B cell (primary cell): ENCODE measurements at regions not wholly inside any gene's neighbourhood (a gene's known extent, or its start where the extent isn't known, plus 50 kb on each side); places are given as distances from the start of the nearest gene placed in this dataset.

Experiments
- ATAC-seq: fragments of 200-7000 bp; cut with Tn5 transposase; one replicate; pipeline ENCODE4 v1.10.0; 2021; ENCODE audit warnings: low read depth, mild to moderate bottlenecking, moderate number of reproducible peaks, moderate library complexity
- CTCF ChIA-PET: fragments of 350-600 bp; sonication (Branson Sonifier 250); formaldehyde crosslinking; loops from one replicate; lab custom pipeline; 2021; ENCODE audit warnings: antibody characterized with exemption, inconsistent platforms; lab: Charles Lee
- POLR2A ChIA-PET: fragments of 350-600 bp; sonication (Branson Sonifier 250); formaldehyde crosslinking; loops from one replicate; lab custom pipeline; 2021; ENCODE audit warnings: antibody characterized with exemption; lab: Charles Lee
- DNase-seq: peaks from one replicate; pipeline ENCODE4 v3.0.0; 2013
- H2AFZ ChIP-seq: 2 replicates; pipeline ENCODE4 v1.6.1; 2012; ENCODE audit warnings: mild to moderate bottlenecking, low read depth, low read length; ENCODE audit not compliant: insufficient read depth, poor library complexity, severe bottlenecking
- H3K27ac ChIP-seq, 2 donors: 1 replicate in 1 of 2; 2 replicates in 1 of 2; pipeline ENCODE4 v1.5.1; 2012 to 2013; ENCODE audit warnings: low read length in 2 of 2, mild to moderate bottlenecking in 2 of 2, moderate library complexity in 1 of 2
- H3K27me3 ChIP-seq, 4 experiments: fragments of 200-600 bp in 1 of 4; sonication (generic) in 1 of 4; replicated peaks in 1 of 4; 1 replicate in 2 of 4; 2 replicates in 2 of 4; pipeline versions ENCODE4 v1.6.1 to v1.7.0; 2013 to 2016; ENCODE audit warnings: low read length in 3 of 4, mild to moderate bottlenecking in 2 of 4, mixed read lengths in 1 of 4, moderate library complexity in 1 of 4; ENCODE audit not compliant: insufficient read depth in 4 of 4, control insufficient read depth in 3 of 4; ENCODE audit errors: control extremely low read depth in 1 of 4
- H3K36me3 ChIP-seq, 2 experiments: replicated peaks in 1 of 2; 1 replicate in 1 of 2; 2 replicates in 1 of 2; pipeline versions ENCODE4 v1.6.1 to v1.7.1; 2013; ENCODE audit warnings: low read length in 1 of 2; ENCODE audit not compliant: insufficient read depth in 2 of 2, control insufficient read depth in 1 of 2; ENCODE audit errors: control extremely low read depth in 1 of 2, extremely low read depth in 1 of 2
- H3K4me1 ChIP-seq, 2 donors: fragments of 200-600 bp in 1 of 2; sonication (generic) in 1 of 2; 1 replicate in 1 of 2; 2 replicates in 1 of 2; pipeline versions ENCODE4 v1.5.1 to v1.6.1; 2013 to 2017; ENCODE audit warnings: low read length in 2 of 2; ENCODE audit not compliant: control insufficient read depth in 2 of 2, insufficient read depth in 2 of 2
- H3K4me2 ChIP-seq: replicated peaks from 2 replicates; pipeline ENCODE3; 2012; ENCODE audit warnings: mild to moderate bottlenecking, low read depth, low read length; ENCODE audit not compliant: poor library complexity, severe bottlenecking
- H3K4me3 ChIP-seq, 5 experiments: fragments of 200-600 bp in 1 of 5; sonication (generic) in 1 of 5; 1 replicate in 3 of 5; 2 replicates in 2 of 5; pipeline versions ENCODE4 v1.5.1 to v1.7.0; 2011 to 2016; ENCODE audit warnings: low read length in 4 of 5, mild to moderate bottlenecking in 4 of 5, low read depth in 2 of 5, control low read depth in 1 of 5, moderate library complexity in 1 of 5; ENCODE audit not compliant: insufficient read depth in 1 of 5; ENCODE audit errors: control extremely low read depth in 1 of 5, extremely low read depth in 1 of 5
- H3K79me2 ChIP-seq: fragments of 200-600 bp; sonication (generic); one replicate; pipeline ENCODE4 v1.6.0; 2016; ENCODE audit warnings: low read length; ENCODE audit not compliant: control insufficient read depth, insufficient read depth
- H3K9ac ChIP-seq: fragments of 200-600 bp; sonication (generic); 2 replicates; pipeline ENCODE4 v1.6.1; 2017; ENCODE audit warnings: mild to moderate bottlenecking, low read length, moderate library complexity
- H3K9me3 ChIP-seq, 3 donors: one replicate each; pipeline versions ENCODE4 v1.6.1 to v1.7.1; 2013; ENCODE audit warnings: low read length in 2 of 3; ENCODE audit not compliant: control insufficient read depth in 2 of 3, insufficient read depth in 1 of 3; ENCODE audit errors: control extremely low read depth in 1 of 3
- H4K20me1 ChIP-seq: 2 replicates; pipeline ENCODE4 v1.6.0; 2012; ENCODE audit warnings: mild to moderate bottlenecking, low read length; ENCODE audit not compliant: insufficient read depth, control insufficient read depth, poor library complexity, severe bottlenecking
- H3K27ac Mint-ChIP-seq: one replicate; pipeline ENCODE4 v1.8.0; 2021; ENCODE audit warnings: mixed read lengths
- H3K27me3 Mint-ChIP-seq: one replicate; pipeline ENCODE4 v1.8.0; 2021; ENCODE audit warnings: mixed read lengths
- H3K4me1 Mint-ChIP-seq: one replicate; pipeline ENCODE4 v1.8.0; 2021; ENCODE audit warnings: mixed read lengths
- H3K4me3 Mint-ChIP-seq: one replicate; pipeline ENCODE4 v1.8.0; 2021; ENCODE audit warnings: mixed read lengths
- H3K9me3 Mint-ChIP-seq: one replicate; pipeline ENCODE4 v1.8.0; 2022; ENCODE audit warnings: mixed read lengths; ENCODE audit not compliant: insufficient read depth
- CTCF ChIP-seq: fragments of 200-600 bp; IDR thresholded peaks from one replicate; pipeline ENCODE4 v1.8.0; 2022; ENCODE audit warnings: antibody characterized with exemption, mild to moderate bottlenecking
- EZH2 ChIP-seq: IDR thresholded peaks from 2 replicates; pipeline ENCODE4 v1.6.1; 2012; ENCODE audit warnings: borderline replicate concordance, low read depth, mild to moderate bottlenecking, moderate library complexity, low read length; ENCODE audit not compliant: insufficient read depth, poor library complexity, severe bottlenecking
- WGBS: methylation state at CpG from one replicate; pipeline ENCODE4 v1.1.5; 2013; ENCODE audit warnings: missing lambda C conversion rate; ENCODE audit not compliant: insufficient coverage; 5-methylcytosine and 5-hydroxymethylcytosine counted together
- intact Hi-C: fragments of 100-400 bp; cut with micrococcal nuclease; formaldehyde crosslinking; loops from one replicate; pipeline ENCODE4 v1.10.0; 2022

GRCh38 chr14:66081594-66082376, 404.4 kb upstream of the CCDC196 start:
- CTCF ChIA-PET: interaction anchor here (1.2 kb wide), 1 partner anchor 11 kb away, joined by 4 read pairs; no protein-coding TSS in a partner anchor

DNA sequence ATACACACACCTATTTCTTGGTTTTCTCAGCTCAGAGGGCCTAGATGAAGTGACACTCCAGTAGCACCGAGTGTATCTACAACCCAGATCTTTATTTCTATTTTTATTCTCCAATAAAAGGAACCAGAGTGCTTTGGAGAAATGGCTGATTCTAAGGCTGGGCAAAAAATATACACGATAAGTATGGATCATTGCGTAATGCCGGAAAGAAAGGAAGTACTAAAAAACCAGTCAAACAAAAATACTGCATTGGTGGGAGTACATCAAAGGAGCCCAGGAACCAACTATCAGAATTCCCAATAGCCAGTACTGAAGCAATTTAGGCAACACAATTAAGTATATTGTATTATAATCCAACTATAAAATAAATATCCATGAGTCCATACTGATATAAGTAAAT, 400.9 kb upstream of the CCDC196 start:
- Histone ChIP-seq H3K27me3 (peaks cover 0 to 2% (median 0%) of the 10 kb centered on the region in 4 experiments), H3K36me3 (no peaks in the 10 kb centered on the region), H3K79me2 (no peaks in the 10 kb centered on the region), H3K9ac (no peak overlapping the region), H3K9me3 (no peaks in the 10 kb centered on the region), H3K4me3 (no peak overlapping the region), H3K27ac (no peak overlapping the region), H3K4me2 (no peak overlapping the region), H2AFZ (no peak overlapping the region), H3K4me1 (no peaks in the 10 kb centered on the region), H4K20me1 (no peaks in the 10 kb centered on the region)
- ChIA-PET POLR2A (no interaction called here), CTCF (no interaction called here)
- H3K27me3 Mint-ChIP-seq: peaks cover 23% of the 10 kb centered on the region
- no peaks in the 10 kb centered on the region for H3K9me3 Mint-ChIP-seq
- H3K4me1 Mint-ChIP-seq: no peaks in the 10 kb centered on the region
- intact Hi-C loops: no loop called here
- H3K4me3 Mint-ChIP-seq: no peak overlapping the region
- ATAC-seq (no peak), DNase-seq (no peak)
- TF ChIP-seq EZH2: no peak
- no peak for TF ChIP-seq CTCF
- H3K27ac Mint-ChIP-seq: no peak overlapping the region
- WGBS: 33% methylated on average over 2 of the region's 4 CpGs

More at GRCh38 chr14:66081594-66082376, 404.4 kb upstream of the CCDC196 start:
- Mint-ChIP-seq H3K27ac (no peak overlapping the region), H3K4me3 (no peak overlapping the region), H3K9me3 (no peaks in the 10 kb centered on the region), H3K27me3 (peaks cover 37% of the 10 kb centered on the region), H3K4me1 (no peaks in the 10 kb centered on the region)
- Histone ChIP-seq H3K9me3 (no peaks in the 10 kb centered on the region), H3K36me3 (no peaks in the 10 kb centered on the region), H3K27ac (no peak overlapping the region), H3K9ac (no peak overlapping the region), H3K27me3 (peaks cover 0 to 2% (median 0%) of the 10 kb centered on the region in 4 experiments), H3K79me2 (no peaks in the 10 kb centered on the region), H3K4me3 (no peak overlapping the region), H2AFZ (no peak overlapping the region), H3K4me1 (no peaks in the 10 kb centered on the region), H3K4me2 (no peak overlapping the region), H4K20me1 (no peaks in the 10 kb centered on the region)
- WGBS: 55% methylated on average over 3 of the region's 6 CpGs
- ATAC-seq: no peak
- no peak for TF ChIP-seq EZH2
- intact Hi-C loops: no loop called here
- POLR2A ChIA-PET: no interaction called here
- no peak for DNase-seq
